ENCODE measurements at regions not wholly inside any gene's neighbourhood (a gene's known extent, or its start where the extent isn't known, plus 50 kb on each side); places are given as distances from the start of the nearest gene placed in this dataset.

DNA sequence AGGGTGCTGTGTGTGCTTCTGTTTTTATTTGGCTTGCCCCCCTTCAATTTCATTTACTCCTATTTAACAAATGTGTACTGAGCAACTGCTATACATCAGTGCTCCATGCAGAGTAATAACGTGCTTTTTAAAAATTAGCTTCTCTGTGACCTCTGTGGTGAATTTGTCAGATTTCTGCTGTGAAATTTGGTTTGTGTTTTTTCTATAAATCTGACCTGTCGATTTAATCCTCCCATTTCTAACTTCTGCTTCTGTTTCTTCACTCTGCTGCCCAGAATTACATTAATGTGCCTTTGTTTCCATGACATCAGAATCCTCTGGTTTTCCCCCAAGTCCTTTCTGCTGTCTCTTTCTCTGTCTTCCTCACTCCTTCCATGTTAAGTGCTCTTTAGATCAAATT lies 123.8 kb upstream of the CACNA2D1 start:
- DNase-seq (ENCODE audit: low read depth): no peak

GRCh38 chr7:82566752-82567151 lies 123.2 kb upstream of the CACNA2D1 start:
- DNase-seq (ENCODE audit: low read depth): no peak

- DNase-seq (ENCODE audit: low read depth): peak; percentile 48
Observed at GRCh38 chr7:82562716-82563404, 119.3 kb upstream of the CACNA2D1 start.

DNA sequence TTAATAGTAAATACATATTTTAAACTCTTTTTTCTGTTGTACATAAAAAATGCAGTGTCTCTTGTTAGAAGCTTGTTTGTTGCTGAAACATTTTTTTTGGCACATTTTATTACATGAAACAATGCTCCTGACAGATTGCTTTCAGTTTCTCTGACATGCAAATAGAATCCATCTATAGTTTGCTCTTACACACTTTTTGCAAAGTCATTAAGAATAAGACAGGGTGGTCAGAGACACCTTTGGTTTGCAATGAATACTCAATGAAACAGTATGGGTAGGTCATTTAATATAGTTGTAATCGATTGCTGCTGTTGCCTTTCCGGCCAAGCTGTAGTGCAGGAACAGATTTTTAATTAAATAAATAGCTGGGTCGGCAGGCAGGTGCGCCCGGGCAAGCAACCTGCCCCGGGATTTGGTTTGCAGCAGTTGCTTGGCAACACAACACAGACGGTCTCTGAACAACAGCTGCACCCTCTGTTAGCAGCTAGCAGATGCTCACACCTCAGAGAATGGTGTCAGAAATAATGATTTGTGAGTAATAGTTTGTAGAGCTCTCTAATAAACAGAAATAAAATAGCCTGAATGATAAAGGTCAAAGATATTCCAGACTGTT lies 115.7 kb upstream of the CACNA2D1 start:
- DNase-seq (ENCODE audit: low read depth): no peak

DNA sequence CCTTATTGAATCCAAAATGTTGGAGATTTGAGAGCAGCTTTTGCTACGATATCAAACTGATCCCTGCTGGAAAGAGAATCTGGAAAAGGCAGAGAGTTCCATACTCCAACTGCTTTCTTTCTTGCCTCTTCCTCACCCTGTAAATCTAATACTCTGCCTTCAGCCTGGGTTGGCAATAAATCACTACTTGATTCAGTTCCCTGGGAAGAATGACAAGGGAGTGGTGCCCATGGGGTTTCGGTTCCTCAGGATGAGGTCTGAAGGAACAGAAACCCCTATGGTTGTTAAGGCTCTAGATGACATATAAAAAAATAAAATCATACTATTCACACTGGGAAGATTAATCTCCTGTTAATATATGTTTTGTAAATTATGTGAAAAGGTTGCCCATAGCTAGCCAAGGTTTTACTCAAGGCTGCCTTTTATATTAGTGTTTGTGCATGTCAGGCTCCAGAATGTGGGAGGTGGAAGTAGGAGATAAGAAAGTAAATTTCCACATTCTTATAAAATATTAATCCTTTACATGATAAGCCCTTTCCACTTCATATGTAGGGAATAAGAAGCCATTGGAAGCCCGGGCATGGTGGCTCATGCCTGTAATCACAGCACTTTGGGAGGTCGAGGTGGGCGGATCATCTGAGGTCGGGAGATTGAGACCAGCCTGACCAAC lies 106.2 kb upstream of the CACNA2D1 start:
- DNase-seq (ENCODE audit: low read depth): no peak

- no peak for DNase-seq (ENCODE audit: low read depth)
Observed at GRCh38 chr7:82548141-82548688, 104.6 kb upstream of the CACNA2D1 start.

- peak; percentile 23 for DNase-seq (ENCODE audit: low read depth)
Observed at GRCh38 chr7:82542665-82543064, 99.1 kb upstream of the CACNA2D1 start.

- no peak for DNase-seq (ENCODE audit: low read depth)
Observed at GRCh38 chr7:82539969-82540368, 96.4 kb upstream of the CACNA2D1 start.

DNA sequence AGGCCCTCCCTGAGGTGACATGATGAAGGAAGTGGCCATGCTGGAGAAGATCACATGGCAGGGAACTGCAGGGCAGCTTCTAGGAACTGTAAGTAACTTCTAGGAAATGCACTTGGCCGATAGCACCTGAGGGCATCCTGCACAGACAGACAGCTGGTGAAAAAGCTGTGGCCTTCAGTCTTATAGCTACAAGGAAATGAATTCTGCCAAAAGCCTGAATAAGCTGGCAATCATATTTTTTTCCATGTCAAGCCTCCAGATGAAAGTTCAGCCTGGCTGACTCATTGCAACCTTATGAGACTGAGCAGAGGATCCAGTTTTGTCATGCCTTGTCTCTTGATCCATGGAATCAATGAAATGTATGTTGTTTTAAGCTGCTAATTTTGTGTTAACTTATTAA lies 91.1 kb upstream of the CACNA2D1 start:
- peak; percentile 16 for DNase-seq (ENCODE audit: low read depth)

GRCh38 chr7:82530361-82530760 lies 86.8 kb upstream of the CACNA2D1 start:
- DNase-seq (ENCODE audit: low read depth): no peak

GRCh38 chr7:82528577-82529310 lies 85.2 kb upstream of the CACNA2D1 start:
- DNase-seq (ENCODE audit: low read depth): no peak

DNA sequence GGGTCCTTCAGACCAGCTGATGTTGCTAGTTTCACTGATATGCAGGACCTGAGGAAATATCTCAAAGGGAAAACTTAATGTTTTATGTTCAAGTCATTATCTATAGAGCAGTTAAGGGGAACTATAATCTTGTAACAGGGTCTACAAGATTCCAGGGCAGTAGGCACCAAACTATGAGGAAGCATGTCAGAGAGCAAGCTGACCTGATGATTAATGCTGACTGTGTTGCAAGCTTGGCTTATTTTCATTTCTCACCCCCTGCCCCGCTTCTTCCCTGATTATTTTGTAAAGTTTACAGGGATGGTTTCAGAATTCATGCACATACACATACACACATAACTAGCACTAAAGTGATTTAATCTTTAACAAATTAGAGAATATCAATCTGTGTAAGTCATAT lies 84.3 kb upstream of the CACNA2D1 start:
- peak; percentile 41 for DNase-seq (ENCODE audit: low read depth)

DNA sequence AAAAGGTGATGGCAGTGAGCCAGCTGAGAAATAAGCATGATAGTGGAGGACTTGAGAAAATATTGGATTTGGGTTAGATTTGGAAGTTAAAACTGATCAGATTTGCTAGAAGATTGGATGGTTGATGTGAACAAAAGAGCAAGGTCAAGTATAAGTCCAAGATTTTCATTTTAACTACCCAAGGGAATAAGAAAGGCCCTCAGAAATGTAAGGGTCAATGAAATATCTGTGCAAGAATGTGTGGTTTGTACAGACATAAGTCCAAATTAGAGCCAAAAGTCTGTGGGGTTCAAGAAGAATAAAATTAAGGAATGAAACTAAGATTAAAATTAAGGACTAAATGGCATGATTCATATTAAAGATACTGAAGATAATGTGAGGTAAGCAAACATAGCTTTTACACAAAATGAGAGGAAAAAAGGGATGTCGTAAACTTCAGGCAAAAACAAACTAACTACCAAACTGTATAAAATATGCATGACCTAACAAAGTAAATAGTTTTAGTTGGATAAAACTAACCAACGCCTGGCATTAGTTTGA lies 78.4 kb upstream of the CACNA2D1 start:
- DNase-seq (ENCODE audit: low read depth): no peak

GRCh38 chr7:82517050-82517449 lies 73.5 kb upstream of the CACNA2D1 start:
- DNase-seq (ENCODE audit: low read depth): no peak

GRCh38 chr7:82511542-82511941 lies 68.0 kb upstream of the CACNA2D1 start:
- DNase-seq (ENCODE audit: low read depth): no peak

DNA sequence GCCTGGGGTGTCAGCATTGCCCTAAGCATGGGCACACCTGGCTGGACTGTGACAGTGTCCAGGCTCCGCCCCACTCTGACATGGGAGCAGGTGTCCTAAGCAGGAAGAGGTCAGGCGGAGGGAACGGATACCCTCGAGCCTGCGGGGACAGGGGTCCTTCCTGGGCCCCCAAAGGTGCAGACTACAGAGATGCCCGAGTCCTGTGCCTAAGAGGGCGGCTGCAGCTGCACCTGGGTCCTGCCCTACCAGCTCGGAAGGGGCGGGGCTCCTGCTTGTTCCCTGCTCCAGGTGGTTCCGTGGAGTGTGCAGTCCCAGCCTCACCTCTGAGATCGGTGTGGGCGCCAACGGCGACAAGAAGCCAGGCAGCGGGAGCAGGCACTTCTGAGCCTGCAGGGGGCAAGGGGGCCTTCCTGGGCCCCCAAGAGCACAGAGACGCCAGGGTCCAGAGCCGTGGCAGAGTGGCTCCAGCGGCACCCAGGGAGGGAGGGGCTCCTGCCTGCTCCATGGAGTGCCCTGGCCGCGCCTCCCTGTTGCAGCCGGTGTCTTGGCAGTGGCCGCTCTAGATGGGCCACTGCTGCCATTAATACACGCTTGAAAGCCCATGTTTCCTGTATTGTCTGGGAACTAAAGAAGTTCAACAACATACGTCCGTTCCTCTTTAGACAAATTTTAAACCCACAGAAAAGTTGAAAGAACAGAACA lies 64.5 kb upstream of the CACNA2D1 start:
- no peak for DNase-seq (ENCODE audit: low read depth)

- no peak for DNase-seq (ENCODE audit: low read depth)
Observed at GRCh38 chr7:82507365-82507975, 63.9 kb upstream of the CACNA2D1 start.

DNA sequence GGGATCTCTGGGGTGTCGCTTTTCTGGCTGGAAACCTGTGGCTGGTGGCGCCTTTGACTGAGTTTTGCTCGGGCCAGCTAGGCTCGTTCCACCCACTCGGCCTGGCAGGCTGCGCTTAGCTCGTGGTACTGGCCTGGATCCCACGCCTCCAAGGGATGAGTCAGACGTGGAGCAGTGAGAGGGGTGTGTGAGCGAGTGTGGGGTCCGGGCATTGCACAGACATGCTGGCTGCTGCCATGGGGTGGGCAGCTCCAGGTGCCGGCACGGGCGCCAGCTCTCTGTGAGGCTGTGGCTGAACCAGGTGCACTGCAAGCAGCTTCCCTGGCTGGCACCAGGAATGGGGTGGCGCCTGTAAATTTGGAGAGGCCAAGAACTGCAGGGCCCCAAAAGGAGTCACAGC lies 63.1 kb upstream of the CACNA2D1 start:
- DNase-seq (ENCODE audit: low read depth): no peak

- no peak for DNase-seq (ENCODE audit: low read depth)
Observed at GRCh38 chr7:82506208-82506607, 62.6 kb upstream of the CACNA2D1 start.

DNA sequence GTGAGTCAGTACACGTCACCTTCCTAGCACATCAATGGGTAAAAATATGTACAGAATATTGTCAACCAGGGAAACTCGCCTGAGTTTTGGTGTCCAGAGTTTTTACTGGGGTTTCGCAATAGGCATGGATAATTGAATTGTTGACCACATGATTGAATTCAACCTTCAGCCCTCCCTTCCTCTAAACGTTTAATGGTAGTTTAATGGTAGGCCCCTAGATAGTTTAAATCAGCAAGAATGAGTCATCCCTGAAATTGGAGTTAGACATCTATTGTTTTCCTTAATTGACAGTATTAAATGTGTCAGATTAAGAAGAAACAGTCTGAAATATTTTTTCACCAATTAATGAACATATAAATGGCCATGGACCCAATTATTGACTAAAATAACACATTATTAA lies 57.8 kb upstream of the CACNA2D1 start:
- DNase-seq (ENCODE audit: low read depth): peak; percentile 5
